HCT116 (cell line): ENCODE measurements at regions not wholly inside any gene's neighbourhood (a gene's known extent, or its start where the extent isn't known, plus 50 kb on each side); places are given as distances from the start of the nearest gene placed in this dataset.

Experiments used
- POLR2A ChIP-seq: IDR thresholded peaks from 2 replicates; pipeline ENCODE4 v1.7.0; 2011; ENCODE audit warnings: borderline replicate concordance; ENCODE audit not compliant: insufficient read depth, insufficient read length; ENCODE audit errors: extremely low read depth
- ZFX ChIP-seq: fragments of 450-650 bp; IDR thresholded peaks from 2 replicates; pipeline ENCODE4 v1.6.1; 2017
- TF ChIP-seq, protein P1 (sequence below): IDR thresholded peaks from 2 replicates; pipeline ENCODE4 v1.6.1; 2011; ENCODE audit warnings: mild to moderate bottlenecking, low read length, moderate library complexity; ENCODE audit not compliant: insufficient replicate concordance; ENCODE audit errors: extremely low read depth
- TF ChIP-seq, protein P2 (sequence below): IDR thresholded peaks from 2 replicates; pipeline ENCODE4 v1.6.1; 2012
- TF ChIP-seq, protein P3 (sequence below), 3 experiments: fragments of 200-600 bp in 1 of 3; sonication (generic) in 1 of 3; IDR thresholded peaks in 2 of 3; conservative IDR thresholded peaks in 1 of 3; 2 replicates each; pipeline ENCODE4 v1.5.1; 2012 to 2017; ENCODE audit warnings: low read depth in 2 of 3, low read length in 2 of 3, antibody characterized with exemption in 1 of 3, borderline replicate concordance in 1 of 3, control low read depth in 1 of 3, mild to moderate bottlenecking in 1 of 3, mixed read lengths in 1 of 3, mixed run types in 1 of 3, moderate library complexity in 1 of 3; ENCODE audit not compliant: insufficient read depth in 1 of 3

DNA sequence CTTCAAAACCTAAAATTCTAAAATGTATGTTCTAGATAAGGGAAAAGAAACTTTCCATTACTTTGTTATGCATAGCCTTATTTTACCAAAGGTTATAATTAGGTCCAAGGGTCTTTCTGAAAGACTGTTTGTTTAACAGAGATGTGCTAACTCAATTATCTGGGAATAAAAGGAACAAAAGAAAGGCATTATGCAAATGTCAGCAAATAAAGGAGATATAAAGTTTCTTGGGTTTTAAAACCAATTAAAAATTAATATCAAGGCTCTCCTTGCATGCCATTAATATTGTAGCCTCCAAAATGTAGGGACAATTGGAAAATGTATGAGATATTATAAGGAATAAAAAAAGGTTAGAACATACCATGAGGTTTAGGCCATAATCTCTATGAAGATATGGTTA, 87.8 kb upstream of the DOCK10 start:
- no peak for TF ChIP-seq POLR2A
- TF ChIP-seq, protein P1, sequence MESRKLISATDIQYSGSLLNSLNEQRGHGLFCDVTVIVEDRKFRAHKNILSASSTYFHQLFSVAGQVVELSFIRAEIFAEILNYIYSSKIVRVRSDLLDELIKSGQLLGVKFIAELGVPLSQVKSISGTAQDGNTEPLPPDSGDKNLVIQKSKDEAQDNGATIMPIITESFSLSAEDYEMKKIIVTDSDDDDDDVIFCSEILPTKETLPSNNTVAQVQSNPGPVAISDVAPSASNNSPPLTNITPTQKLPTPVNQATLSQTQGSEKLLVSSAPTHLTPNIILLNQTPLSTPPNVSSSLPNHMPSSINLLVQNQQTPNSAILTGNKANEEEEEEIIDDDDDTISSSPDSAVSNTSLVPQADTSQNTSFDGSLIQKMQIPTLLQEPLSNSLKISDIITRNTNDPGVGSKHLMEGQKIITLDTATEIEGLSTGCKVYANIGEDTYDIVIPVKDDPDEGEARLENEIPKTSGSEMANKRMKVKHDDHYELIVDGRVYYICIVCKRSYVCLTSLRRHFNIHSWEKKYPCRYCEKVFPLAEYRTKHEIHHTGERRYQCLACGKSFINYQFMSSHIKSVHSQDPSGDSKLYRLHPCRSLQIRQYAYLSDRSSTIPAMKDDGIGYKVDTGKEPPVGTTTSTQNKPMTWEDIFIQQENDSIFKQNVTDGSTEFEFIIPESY = no peak
- TF ChIP-seq, protein P2, sequence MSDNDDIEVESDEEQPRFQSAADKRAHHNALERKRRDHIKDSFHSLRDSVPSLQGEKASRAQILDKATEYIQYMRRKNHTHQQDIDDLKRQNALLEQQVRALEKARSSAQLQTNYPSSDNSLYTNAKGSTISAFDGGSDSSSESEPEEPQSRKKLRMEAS = no peak
- TF ChIP-seq, protein P3, sequence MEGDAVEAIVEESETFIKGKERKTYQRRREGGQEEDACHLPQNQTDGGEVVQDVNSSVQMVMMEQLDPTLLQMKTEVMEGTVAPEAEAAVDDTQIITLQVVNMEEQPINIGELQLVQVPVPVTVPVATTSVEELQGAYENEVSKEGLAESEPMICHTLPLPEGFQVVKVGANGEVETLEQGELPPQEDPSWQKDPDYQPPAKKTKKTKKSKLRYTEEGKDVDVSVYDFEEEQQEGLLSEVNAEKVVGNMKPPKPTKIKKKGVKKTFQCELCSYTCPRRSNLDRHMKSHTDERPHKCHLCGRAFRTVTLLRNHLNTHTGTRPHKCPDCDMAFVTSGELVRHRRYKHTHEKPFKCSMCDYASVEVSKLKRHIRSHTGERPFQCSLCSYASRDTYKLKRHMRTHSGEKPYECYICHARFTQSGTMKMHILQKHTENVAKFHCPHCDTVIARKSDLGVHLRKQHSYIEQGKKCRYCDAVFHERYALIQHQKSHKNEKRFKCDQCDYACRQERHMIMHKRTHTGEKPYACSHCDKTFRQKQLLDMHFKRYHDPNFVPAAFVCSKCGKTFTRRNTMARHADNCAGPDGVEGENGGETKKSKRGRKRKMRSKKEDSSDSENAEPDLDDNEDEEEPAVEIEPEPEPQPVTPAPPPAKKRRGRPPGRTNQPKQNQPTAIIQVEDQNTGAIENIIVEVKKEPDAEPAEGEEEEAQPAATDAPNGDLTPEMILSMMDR (IDR thresholded peaks at IDR 0.05 in 2 of 3, conservative IDR thresholded peaks at IDR 0.05 in 1 of 3; ENCODE audit: borderline replicate concordance in 1 of 3, insufficient read depth in 1 of 3, low read depth in 2 of 3, low read length in 2 of 3) = no peak
- TF ChIP-seq ZFX = no peak
